ENCODE measurements at regions not wholly inside any gene's neighbourhood (a gene's known extent, or its start where the extent isn't known, plus 50 kb on each side); places are given as distances from the start of the nearest gene placed in this dataset.

DNA sequence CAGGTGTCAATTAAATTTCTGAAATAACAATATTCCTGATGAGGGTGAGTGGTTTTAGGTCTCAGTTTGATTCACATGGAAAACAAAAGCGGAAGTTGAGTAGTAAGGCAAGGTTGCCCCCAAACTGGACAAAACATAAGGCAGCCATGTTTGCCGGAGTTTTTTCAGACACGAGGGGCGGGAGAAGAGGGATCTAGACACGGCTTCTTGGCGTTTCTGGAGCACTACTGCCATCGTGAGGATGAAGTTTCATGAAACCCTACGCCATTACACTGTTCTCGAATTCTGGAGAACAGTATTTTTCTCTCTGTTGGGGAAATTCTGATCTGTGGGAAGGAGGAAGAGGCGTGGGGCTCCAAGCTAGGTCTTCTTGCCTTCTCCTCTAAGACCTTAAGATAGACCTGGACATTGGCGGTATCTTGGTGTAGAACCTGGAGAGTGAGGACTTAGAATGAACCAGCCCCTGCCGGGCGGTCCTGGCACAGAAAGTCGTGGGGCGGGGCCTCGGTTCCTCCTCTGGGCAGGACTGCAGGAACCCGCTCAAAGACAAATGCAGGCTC lies 160.3 kb downstream of the OR13H1 start:
- DNase-seq, result no peak

DNA sequence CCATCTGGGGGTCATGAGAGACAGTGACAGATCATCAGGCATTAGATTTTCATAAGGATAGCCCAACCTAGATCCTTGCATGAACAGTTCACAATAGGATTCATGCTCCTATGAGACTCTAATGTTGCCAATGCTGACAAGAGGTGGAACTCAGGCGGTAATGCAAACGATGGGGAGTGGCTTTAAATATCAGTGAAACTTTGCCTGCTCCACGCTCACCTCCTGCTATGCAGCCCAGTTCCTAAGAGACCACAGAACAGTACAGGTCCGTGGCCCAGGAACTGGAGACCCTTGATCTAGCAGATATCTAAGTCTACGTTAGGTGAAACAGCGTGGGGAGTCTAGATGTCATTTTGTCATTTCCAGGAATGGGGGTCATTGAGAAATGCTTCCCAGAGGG lies 165.7 kb downstream of the OR13H1 start:
- DNase-seq, result no peak

DNA sequence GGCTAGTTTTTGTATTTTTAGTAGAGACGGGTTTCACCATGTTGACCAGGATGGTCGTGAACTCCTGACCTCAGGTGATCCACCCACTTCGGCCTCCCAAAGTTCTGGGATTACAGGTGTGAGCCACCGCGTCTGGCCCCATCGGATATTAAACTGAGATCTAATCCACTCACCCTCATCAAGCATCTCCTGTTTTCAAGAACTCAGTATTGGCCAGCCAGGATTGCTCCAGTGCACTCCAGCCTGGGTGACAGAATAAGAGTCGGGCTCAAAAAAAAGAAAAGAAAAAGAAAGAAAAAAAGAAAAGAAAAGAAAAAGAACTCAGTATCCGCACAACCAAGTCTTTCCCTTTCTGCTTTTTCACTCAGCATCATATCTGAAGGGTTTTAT lies 167.6 kb downstream of the OR13H1 start:
- DNase-seq, result no peak

DNA sequence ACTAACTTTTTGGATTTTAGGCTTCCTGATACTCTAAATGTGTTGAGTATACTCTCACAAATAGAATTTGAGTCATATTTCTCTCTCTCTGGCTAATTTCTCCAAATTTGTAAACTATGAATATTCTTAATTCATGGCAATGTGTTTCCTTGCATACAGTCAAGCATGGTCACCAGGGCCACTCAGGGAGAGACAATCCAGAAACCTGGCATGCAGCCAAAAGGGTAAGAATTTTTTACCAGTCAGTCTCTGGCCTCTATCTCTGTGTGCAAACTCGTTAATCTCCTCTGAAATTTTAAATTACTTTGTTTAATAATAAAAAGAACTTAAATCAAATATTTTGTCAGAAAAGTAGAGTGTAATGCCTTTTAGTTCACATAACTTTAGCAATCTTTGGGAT lies 179.8 kb downstream of the OR13H1 start:
- DNase-seq, result no peak

DNA sequence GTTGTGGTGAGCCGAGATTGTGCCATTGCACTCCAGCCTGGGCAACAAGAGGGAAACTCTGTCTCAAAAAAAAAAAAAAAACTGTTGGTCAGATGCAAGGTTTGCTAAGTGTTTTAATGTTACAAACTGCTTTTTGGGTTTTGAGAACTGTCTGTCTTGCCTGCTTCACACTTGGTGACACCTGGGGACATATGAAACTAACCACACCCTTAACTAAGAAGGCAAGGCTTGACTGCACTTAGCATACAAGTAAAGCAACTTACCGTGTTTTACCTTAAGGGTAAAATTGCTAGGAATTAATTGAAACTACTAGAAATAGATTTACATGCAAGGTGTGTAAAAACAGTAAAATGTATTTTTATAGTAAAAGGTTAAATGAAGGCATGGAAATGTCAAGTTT lies 180.4 kb downstream of the OR13H1 start:
- DNase-seq, result no peak

DNA sequence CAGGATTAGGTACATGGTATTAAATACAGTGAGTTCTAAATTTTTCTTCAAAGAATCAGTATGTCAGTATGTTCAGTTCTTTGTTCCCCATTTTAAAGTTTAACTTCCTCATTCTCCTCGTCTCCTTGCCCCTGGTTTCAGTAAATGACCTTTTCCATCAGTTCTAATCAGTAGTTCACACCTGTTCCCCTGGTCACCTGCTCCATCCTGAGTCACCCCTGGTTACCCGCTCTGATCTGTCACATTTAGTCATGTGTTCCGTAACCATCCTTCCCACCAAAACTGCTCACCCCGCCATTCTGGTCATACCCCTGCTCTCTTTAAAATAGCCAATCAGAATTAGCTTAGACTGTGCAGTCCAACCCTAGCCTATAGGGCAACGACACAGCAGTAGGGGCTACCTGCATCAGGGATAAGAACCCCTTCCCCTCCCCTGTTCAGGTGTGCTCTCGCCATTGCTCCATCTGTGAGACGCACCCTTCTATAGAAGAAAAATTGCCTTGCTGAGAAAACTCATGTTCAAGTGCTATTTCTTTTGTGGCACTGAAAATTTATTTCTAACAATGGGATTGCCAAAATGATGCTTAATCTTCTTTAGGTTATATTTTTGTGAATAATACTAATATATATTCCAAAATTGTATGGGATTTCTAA lies 181.3 kb downstream of the OR13H1 start:
- no peak for DNase-seq

DNA sequence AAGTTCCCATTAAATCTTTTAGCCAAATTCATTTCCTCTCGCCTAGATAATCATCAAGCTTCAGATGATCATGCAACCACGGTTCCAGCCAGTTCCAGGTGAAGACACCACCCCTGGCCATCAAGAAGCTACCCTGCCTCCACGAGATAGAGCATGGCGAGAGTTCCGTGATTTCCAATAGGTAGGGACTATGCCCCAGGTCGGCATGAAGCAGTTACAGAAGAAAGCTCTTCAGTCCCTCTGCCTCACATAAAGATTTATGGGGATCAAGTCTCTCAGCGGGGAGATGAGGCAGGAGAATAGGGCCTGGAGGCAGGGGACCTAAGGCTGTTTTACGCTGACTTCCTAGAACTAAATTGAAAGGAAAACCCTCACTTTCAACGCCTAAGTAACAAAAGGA lies 183.9 kb downstream of the OR13H1 start:
- no peak for DNase-seq

DNA sequence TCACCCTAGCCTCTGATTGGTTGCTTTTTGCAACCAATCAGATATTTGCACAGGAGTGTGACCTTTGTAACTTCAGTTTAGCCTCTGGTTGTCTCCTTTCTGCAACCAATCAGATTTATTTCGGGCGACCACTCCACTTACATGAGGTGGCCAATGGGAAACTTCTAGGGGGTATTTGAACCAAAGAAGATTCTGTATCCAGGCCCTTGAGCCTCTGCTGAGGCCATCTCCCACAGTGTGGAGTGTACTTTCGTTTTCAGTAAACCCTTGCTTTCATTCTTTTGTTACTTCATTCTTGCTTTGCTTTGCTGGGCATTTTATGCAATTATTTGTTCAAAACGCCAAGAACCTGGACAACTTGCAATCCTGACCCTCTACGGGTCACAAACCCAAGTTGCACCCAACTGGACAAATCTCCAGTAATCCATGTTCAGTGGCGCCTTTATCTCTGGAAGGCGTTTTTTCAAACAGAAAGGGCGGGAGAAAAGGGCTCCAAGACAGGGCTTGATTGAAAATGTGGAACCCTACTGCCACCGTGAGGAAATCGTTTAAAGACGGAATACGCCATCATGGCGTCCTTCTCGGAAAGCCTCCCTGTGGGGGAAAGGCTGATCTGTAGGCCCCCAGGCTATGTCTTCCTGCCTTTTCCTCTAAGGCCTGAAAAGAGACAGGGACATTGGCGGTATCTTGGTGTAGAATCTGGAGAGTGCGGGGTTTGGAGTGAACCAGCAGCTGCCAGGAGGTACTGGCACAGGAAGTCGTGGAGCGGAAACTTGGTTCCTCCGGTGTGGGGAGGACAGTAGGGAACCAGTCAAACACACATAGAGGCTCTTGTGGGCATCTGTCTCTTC lies 184.6 kb downstream of the OR13H1 start:
- no peak for DNase-seq

DNA sequence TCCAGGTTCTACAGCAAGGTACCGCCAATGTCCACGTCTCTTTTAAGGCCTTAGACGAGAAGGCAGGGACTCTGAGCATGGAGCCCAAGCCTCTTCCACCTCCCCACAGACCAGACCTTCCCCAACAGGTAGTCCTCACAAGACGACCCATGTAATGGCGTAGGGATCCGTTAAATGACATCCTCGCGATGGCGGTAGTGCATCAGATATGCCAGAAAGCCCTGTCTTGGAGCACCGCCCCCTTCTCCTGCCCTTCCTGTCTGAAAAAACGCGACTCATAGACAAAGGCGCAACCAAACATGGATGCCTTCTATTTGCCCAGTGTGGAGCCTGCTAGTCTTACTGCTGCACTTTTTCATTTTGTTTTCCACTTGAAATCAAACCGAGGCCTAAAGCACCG lies 185.4 kb downstream of the OR13H1 start:
- no peak for DNase-seq

DNA sequence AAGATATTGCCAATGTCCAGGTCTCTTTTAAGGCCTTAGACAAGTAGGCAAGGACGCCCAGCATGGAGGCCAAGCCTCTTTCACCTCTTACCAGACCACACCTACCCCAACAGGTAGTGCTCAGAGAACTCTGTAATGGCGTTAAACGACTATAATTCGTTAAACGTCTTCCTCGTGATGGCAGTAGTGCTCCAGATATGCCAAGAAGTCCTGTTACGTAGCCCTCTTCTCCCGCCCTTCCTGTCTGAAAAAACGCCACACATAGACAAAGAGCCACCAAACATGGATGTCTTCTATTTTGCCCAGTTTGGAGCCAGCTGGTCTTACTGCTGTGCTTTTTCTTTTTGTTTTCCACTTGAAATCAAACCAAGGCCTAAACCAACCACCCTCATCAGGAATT lies 190.7 kb downstream of the OR13H1 start:
- no peak for DNase-seq

DNA sequence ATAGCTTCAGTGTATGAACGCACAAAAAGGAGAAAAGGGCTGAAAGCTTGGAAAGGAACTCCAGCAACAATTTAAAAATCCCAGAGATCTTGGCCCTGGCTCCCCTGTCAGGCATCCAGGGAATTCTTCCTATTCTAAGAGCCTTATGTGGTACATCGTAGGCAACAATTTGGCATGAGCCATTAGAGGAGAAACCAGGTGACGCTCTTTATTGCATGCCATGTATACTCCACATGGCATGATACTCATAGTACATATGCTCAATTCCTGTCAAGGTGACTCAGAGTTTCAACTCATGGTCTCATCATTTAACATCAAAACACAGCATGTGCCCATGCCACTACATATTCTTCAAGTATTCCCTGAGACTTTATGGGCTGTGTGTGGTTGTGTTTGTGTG lies 191.3 kb downstream of the OR13H1 start:
- DNase-seq, result no peak

DNA sequence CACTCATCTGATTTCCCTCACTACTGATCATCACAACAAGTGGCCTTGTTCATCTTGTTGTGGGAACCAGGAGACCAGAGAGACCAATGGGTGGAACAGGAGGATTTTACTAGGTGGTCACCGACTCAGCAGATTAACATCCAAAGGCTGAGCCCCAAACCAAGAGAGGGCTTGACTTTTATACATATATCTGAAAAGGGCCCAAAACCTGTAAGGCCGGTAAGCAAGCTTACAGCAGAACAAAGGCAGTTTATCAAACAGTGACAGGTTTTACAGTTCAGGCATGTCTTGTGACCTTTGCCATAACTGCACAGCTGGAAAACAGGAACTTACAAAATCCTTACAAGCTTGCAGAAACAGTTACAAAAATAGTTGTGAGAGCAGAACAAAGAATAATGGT lies 195.9 kb downstream of the OR13H1 start:
- DNase-seq, result no peak

DNA sequence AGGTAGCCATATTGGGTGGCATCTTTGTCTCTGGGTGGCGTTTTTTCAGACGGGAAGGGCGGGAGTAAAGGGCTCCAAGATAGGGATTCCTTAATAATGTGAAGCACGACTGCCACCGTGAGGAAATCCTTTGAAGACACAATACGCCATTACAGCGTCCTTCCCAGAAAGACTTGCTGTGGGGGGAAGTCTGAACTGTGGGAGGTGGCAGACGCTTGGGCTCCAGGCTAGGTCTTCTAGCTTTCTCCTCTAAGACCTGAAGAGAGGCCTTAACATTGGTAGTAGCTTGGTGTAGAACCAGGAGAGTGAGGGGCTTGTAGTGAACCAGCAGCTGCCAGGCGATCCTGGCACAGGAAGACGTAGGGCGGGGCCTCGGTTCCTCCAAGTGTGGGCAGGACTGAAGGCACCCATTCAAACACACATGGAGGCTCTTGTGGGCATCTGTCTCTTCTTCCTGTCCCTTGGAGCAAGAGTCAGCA lies 197.3 kb downstream of the OR13H1 start:
- no peak for DNase-seq

DNA sequence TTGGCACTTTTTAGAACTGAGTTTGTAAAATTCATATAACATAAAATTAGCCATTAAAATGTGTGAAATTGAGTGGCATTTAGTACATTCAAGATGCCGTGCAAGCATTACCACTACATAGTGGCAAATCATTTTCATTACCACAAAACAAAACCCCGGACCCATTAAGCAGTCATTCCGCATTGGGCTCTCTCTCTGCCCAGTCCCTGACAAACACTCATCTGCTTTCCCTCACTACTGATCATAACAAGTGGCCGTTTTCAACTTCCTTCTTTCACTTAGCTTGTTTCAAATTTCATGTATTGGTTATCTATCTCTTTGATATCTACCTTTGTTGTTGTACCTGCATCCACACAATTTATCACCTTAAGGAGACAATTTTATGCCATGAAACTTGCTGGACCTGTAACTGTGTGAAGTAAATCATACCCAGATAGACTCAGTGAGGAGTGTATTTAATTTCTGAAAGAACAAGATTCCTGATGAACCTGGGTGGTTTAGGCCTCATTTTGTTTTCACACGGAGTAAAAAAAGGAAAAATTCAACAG lies 202.1 kb downstream of the OR13H1 start:
- DNase-seq, result no peak

DNA sequence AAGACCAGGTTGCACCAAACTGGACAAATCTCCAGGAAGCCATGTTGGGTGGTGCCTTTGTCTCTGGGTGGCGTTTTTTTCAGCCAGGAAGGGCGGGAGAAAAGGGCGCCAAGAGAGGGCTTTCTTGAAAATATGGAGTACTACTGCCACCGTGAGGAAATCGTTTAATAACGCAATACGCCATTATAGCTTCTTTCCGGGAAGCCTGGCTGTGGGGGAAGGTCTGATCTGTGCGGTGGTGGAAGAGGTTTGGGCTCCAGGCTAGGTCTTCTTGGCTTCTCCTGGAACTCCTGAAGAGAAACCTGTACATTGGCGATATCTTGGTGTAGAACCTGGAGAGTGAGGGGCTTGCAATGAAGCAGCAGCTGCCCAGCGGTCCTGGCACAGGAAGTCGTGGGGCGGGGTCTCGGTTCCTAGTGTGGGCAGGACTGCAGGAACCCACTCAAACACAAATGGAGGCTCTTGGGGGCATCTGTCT lies 202.7 kb downstream of the OR13H1 start:
- no peak for DNase-seq

DNA sequence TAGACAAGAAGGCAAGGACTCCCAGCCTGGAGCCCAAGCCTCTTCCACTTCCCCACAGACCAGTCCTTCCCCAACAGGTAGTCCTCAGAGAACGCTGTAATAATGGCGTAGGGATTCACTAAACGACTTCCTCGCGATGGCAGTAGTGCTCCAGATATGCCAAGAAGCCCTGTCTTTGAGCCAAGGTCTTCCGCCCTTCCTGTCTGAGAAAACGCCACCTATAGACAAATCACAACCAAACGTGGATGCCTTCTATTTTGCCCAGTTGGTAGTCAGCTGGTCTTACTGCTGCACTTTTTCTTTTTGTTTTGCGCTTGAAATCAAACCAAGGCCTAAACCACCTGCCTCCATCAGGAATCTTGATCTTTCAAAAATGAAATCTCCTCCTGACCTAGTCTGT lies 203.3 kb downstream of the OR13H1 start:
- DNase-seq, result no peak

DNA sequence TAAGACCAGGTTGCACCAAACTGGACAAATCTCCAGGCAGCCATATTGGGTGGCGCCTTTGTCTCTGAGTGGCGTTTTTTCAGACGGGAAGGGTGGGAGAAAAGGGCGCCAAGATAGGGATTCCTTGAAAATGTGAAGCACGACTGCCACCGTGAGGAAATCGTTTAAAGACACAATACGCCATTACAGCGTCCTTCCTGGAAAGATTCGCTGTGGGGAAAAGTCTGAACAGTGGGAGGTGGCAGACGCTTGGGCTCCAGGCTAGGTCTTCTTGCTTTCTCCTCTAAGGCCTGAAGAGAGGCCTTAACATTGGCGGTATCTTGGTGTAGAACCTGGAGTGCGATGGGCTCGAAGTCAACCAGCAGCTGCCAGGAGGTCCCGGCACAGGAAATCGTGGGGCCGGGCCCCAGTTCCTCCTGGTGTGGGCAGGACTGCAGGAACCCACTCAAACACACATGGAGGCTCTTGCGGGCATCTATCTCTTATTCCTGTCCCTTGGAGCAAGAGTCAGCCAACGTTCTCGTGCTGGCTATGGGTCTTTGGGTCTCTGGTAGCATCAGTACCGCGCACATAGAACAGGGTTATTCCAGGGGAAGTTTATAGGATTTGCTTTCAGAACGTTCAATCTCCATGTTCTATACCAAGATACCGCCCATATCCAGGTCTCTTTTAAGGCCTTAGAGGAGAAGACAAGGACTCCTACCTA lies 208.8 kb downstream of the OR13H1 start:
- no peak for DNase-seq

DNA sequence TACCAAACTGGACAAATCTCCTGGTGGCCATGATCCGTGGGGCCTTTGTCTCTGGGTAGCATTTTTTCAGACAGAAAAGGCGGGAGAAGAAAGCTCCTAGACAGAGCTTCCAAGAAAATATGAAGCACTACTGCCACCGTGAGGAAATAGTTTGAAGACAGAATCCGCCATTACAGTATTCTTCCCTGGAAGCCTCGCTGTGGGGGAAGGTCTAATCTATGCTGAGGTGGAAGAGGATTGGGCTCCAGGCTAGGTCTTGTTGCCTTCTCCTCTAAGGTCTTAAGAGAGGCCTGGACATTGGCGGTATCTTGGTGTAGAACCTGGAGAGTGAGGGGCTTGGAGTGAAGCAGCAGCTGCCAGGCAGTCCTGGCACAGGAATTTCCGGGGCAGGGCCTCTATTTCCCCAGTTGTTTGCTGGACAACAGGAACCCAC lies 218.9 kb downstream of the OR13H1 start:
- no peak for DNase-seq

DNA sequence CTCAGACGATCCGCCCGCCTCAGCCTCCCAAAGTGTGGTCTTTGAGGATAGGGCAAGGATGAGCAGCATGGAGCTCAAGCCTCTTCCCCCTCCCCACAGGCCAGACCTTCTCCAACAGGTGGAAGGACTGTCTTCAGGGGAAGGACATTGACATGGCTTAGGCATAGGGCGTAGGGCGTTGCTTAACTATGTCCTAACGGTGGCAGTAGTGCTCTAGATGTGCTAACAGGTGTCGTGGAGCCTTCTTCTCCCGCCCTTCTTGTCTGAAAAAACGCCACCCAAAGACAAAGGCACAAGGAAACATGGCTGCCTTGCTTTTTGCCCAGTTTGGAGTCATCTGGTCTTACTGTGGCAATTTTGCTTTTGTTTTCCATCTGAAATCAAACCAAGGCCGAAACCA lies 219.8 kb downstream of the OR13H1 start:
- DNase-seq, result no peak

DNA sequence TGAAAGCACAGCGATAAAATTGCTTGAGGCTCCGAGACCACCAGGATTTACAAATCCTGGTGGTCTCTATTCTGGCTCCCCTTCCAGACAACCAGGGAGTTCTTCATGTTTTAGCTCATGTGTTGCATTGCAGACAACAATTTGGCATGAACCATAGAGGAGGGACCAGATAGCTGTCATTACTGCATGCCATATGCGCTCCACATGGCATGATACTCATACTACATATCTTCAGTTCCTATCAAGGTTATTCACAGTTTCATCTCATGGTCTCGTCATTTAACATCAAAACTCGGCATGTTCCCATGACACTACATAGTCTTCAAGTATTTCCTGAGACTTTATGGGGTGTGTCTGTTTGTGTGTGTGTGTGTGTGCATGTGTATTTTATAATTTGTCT lies 220.3 kb downstream of the OR13H1 start:
- no peak for DNase-seq

DNA sequence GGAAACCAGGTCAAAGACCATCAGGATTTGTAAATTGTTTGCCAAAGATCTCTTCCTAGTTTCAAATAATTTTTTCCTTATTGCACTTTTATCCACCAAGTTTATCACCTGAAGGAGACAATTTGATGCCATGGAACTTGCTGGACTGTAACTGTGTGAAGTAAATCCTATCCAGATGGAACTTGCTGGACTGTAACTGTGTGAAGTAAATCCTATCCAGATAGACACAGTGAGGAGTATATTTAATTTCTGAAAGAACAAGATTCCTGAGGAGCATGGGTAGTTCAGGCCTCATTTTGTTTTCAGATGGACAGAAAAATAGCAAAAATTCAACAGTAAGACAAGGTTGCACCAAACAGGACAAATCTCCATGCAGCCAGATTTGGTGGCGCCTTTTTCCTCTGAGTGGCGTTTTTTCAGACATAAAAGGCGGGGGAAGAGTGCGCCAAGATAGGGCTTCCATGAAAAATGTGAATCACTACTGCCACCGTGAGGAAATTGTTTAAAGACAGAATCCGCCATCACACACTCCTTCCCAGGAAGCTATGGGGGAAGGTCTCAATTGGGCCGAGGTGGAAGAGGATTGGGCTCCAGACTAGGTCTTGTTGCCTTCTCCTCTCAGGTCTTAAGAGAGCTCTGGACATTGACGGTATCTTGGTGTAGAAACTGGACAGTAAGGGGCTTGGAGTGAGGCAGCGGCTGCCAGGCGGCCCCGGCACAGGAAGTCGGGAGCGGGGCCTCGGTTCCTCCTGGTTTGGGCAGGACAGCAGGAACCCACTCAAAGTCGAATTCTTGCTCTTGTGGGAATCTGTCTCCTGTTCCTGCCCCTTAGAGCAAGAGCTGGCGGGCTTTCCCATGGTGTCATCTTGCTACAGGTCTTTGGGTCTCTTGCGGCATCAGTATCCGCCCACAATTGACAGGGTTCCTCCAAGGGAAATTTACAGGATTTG lies 234.7 kb downstream of the OR13H1 start:
- no peak for DNase-seq

DNA sequence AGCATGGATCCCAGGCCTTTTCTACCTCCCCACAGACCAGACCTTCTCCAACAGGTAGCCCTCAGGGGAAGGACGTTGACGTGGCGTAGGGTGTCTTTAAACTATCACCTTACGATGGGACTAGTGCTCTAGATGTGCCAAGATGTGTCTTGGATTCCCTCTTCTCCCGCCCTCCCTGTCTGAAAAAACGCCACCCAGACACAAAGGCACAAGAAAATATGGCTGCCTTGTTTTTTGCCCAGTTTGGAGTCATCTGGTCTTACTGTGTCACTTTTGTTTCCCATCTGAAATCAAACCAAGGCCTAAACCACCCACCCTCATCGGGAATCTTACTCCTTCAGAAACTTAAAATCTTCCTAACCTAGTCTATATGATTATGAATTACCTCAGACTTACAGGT lies 235.4 kb downstream of the OR13H1 start:
- no peak for DNase-seq
